Heart left ventricle (tissue), 13 donors: ENCODE measurements at regions not wholly inside any gene's neighbourhood (a gene's known extent, or its start where the extent isn't known, plus 50 kb on each side); places are given as distances from the start of the nearest gene placed in this dataset.

Experiments
- POLR2A ChIP-seq, 2 donors: fragments of 450-650 bp; IDR thresholded peaks; one replicate each; pipeline ENCODE4 v1.6.1; 2017; ENCODE audit warnings: antibody characterized with exemption in 2 of 2, mild to moderate bottlenecking in 2 of 2, moderate library complexity in 2 of 2
- TF ChIP-seq, protein P1 (sequence below), 12 donors: fragments of 200-600 bp; sonication (generic) in 4 of 12; IDR thresholded peaks; one replicate each; pipeline versions ENCODE4 v1.5.0 to v1.8.0; 2018 to 2022; ENCODE audit warnings: antibody characterized with exemption in 12 of 12, mild to moderate bottlenecking in 5 of 12
- donor health status: ischemic (EF 13 %, LVEDD 7.1; RV severe dilation, severe dysfunction).
- donor health status: DM: no; HTN: yes; CAD: no.
- donor health status: DM: no; HTN: no; CAD: no.
- donor health status: ischemic (EF 25% LVEDD 6.9; RV normal size, moderate dysfunction).
- donor health status: ischemic (EF 25% LVEDD 5.7; RV mildly dilated, moderate dysfunction).
- donor health status: ischemic (EF 35%, LVEDD 5.7; RV mildly dilated, moderate dysfunction).
- donor health status: nonischemic (EF 11% LVEDD 7.7; RV severe dilation, severe dysfunction).
- donor health status: DM: yes; HTN: yes; CAD: no.
- donor health status: PGD.
- donor health status: ischemic (EF 29% LVEDD 5.4; RV normal size, mild dysfunction).
- donor health status: nonischemic (EF 23%, LVEDD 6.1; RV moderate dilation, normal function).

GRCh38 chr10:117429643-117430265 is 54.5 kb upstream of the PDZD8 start:
- TF ChIP-seq, protein P1, sequence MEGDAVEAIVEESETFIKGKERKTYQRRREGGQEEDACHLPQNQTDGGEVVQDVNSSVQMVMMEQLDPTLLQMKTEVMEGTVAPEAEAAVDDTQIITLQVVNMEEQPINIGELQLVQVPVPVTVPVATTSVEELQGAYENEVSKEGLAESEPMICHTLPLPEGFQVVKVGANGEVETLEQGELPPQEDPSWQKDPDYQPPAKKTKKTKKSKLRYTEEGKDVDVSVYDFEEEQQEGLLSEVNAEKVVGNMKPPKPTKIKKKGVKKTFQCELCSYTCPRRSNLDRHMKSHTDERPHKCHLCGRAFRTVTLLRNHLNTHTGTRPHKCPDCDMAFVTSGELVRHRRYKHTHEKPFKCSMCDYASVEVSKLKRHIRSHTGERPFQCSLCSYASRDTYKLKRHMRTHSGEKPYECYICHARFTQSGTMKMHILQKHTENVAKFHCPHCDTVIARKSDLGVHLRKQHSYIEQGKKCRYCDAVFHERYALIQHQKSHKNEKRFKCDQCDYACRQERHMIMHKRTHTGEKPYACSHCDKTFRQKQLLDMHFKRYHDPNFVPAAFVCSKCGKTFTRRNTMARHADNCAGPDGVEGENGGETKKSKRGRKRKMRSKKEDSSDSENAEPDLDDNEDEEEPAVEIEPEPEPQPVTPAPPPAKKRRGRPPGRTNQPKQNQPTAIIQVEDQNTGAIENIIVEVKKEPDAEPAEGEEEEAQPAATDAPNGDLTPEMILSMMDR (IDR thresholded peaks at IDR 0.05): no peak
- no peak for TF ChIP-seq POLR2A (IDR thresholded peaks at IDR 0.05)
